CD1c-positive myeloid dendritic cell (primary cell): ENCODE measurements at regions not wholly inside any gene's neighbourhood (a gene's known extent, or its start where the extent isn't known, plus 50 kb on each side); places are given as distances from the start of the nearest gene placed in this dataset.
A peak's percentile ranks its signal among the peaks of the same experiment; 100 is the strongest.

Source experiments
- DNase-seq: peaks from one replicate; pipeline ENCODE4 v3.0.0-alpha.2; 2016; ENCODE audit errors: extremely low spot score

DNA sequence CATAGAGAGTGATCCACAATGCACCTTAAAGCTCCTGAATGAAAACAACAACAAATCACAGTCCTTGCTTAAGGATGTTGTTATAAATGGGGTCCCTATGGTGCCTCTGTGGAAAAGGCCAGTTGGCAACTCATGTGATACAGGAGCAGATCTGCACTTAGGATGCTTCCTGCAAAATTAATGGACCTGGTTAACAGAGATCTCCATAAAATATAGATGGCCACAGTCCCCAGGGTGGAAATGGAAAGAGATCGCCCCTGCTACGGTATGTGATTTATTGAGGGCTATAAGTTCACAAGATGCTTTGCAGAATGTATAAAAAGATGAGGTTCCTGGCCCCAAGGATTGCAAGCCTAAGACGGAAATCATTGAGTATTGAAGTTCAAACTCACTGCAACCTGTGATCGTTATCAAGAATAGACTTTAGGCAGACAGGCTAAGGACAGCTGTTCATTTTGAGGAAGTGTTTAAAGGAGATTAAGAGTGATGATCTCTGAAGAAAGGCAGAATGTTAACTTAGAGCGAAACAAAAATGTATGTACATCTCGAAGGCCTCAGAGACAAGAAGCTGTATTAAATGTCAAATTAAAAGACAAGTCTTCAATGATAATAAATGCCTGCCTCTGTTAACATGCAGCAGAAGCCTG lies 174.1 kb upstream of the PLPP4 start:
- DNase-seq, result no peak

DNA sequence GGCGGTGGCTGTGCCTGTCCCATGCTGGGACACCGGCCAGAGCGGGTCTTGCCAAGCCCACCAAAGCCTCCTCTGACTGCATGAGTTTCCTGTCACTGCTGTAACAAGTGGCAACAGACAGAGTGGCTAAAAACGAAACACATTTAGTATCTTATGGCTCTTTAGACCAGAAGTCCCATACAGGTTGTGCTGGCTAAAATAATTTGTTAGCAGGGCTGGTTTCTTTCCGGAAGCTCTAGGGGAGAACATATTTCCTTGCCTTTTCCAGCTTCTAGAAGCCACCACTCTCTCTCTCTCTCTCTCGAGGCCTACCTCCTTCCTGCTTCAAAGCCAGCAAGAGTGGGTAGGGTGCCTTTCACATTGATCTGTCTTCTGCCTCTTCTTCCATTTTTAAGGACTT lies 171.6 kb upstream of the PLPP4 start:
- no peak for DNase-seq

DNA sequence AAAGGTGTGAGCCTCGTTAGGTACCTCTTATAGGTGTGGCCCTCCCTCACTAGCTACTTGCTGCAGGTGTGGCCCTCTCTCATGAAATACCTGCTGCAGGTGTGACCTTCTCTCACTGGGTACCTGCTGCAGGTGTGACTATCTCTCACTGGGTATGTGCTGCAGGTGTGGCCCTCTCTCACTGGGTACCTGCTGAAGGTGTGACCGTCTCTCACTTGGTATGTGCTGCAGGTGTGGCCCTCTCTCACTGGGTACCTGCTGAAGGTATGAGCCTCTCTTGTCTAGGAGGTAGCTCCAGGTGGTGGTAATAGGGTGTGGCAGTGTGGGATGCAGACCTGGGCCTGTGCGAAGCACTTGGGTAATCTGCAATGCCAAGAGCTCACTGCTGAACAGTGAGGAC lies 170.7 kb upstream of the PLPP4 start:
- DNase-seq, result no peak

DNA sequence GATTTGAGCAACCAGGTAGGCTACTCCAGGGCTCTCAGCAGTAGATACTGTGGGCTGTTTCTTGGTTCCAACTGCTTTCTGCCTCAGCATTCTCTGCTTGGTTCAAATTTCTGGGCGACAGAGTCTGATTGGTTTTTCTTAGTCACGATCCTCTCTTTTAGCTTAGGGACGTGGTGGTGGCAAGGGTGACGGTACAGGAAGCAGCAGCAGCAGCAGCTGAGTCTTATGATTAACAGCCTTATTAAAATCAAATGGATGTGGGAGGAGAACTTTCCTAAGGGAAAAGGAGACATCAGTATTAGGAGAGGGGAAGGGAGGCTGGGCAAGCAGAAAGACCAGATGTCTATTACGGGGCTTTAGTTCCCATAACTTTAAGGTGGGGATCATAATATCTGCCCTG lies 156.5 kb upstream of the PLPP4 start:
- no peak for DNase-seq

DNA sequence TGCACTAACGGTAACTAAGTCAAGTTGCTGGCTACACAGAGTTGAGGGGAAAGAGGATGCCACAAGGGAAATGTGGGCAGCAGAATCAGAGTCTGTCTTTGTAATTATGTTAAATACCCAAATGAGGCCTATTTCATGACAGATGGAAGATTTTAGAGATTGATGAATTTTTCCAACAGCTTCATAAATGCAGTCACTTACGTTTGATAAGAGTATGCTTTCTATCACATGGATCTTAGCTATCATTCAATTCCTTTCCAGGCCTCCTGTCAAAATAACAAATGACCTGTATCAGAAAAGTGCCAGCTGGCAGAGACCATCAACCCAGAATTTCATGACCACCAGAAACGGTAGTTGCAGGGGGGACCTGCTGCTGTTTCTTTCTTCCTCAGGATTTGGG lies 148.4 kb upstream of the PLPP4 start:
- DNase-seq, result no peak

DNA sequence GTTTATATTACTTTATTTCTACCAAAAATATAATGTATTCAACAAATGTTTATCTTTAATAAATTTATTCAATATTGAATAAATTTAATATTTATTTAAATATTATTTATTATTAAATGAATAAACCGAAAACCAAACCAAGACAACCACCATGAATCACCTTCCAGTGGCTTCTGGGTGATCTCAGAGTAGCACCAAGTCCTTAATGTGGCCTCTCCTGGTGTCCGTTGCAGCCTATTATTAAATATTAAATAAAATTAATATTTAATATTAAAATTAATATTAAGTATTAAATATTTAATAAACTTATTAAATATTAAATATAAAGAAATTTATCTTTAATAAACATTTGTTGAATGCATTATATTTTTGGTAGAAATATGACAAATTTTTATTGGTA lies 143.3 kb upstream of the PLPP4 start:
- no peak for DNase-seq

DNA sequence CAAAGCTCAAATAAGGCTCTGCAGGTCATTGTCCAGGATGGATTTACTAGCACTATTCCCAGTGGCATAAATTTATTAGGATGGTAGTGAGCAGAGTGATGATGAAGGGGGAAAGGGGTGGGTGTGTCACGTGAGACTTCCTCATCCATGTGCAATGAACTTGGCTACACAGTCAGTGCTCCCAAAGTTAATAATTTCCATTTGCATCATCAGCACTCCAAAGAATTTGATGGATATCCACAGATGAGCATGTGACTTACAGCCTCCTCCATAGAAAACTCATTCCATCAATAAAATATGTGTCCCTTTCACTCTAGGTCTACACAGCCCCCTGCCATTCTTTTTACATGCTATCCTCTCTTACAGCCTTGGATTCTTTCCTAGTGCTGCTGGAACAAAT lies 142.6 kb upstream of the PLPP4 start:
- no peak for DNase-seq

DNA sequence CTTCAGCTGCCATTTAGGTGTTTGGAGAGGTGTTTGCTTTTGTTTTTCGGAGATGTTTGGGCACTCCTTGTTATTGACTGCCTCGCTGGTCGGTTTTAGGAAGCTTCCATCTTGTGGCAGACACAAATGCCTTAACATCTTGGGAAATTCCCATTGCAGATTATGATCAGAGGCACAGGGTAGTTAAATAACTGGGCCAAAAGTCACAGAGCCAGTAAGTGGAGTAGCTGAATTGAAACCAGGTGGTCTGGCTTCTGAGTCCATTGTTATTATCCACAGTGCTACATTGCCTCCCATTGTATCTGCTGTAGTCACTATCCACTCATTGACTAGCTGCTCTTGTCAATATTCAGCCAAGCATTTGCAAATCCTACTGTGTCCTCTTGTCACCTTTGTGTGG lies 138.2 kb upstream of the PLPP4 start:
- no peak for DNase-seq

DNA sequence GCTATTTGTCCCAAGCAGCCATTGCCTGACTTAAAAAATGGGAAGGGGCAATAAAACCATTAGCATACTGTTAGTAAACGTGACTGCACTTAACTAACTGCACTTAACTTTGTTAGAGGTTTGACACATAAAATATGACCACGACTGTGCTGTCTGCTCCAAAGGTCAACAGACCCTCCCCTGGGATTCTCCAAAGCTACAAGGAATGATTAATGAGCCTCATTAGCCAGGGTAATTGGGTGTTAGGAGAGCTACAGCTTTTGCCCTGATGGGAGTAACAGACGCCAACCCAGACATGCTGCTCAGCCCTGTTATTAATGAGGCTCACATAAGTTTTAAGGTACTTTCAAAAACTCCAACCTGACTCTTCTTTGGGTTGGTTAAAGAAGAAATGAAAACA lies 129.4 kb upstream of the PLPP4 start:
- no peak for DNase-seq

DNA sequence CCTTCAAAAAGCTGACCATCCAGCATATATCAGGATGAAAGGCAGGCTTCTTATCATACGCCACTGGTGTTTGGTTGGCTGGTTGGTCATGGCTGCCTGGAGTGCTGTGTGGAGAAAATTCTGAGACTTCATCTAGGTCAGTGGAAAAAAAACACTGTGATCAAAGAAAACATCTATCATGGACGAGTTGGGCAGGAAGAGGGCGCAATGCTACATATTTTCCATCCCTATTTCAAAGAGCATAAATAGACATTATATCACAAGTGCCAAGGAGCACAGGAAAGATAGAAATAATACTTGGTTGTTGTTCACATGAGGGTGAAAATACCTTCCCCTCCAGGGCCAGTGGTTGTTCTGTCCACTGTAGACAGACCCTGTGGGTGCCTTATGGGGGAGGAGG lies 128.4 kb upstream of the PLPP4 start:
- DNase-seq, result no peak

DNA sequence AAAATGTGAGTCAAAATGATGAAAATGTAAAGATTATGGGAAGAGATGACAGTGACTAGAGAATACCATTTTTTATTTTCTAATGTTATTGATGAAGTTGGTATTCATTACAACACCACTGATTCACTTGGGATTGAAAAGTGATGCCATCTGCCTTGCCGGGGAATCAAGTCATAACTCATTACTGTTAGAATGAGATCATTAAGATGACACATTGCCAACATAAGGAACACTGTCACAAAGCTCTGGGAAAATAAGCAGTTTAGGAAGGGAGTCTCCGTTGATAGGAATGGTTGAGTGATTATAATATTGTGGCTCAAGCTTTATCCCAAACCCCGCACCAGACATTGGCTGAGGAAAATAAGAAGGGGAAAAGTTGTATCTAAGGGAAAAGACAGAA lies 121.5 kb upstream of the PLPP4 start:
- no peak for DNase-seq

DNA sequence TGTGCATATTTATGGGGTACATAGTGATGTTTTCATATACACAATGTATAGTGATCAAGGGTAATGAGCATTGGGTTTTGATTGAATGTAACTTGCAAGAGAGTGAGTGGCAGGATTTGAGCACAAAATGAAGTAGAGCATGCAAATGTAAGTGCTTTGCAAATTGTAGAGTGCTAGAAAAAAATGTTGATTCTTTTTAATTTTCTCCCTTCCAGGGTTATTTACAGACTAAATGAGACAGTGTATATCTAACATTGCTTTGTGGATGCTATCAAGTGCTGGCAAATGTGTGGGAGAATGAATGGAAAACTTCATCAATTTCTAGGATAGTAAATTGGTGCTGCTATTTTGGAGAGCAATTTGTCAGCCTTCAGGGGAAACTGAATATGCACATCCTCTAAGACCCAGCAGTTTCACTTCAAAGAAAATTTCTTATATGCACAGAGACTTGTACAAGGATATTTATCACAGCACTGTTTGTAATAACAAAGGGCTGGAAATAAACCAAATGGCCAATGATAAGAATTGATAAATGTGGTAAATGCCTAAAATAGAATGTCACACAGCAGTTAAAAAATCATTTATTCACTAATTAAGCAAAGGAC lies 120.6 kb upstream of the PLPP4 start:
- DNase-seq, result no peak

DNA sequence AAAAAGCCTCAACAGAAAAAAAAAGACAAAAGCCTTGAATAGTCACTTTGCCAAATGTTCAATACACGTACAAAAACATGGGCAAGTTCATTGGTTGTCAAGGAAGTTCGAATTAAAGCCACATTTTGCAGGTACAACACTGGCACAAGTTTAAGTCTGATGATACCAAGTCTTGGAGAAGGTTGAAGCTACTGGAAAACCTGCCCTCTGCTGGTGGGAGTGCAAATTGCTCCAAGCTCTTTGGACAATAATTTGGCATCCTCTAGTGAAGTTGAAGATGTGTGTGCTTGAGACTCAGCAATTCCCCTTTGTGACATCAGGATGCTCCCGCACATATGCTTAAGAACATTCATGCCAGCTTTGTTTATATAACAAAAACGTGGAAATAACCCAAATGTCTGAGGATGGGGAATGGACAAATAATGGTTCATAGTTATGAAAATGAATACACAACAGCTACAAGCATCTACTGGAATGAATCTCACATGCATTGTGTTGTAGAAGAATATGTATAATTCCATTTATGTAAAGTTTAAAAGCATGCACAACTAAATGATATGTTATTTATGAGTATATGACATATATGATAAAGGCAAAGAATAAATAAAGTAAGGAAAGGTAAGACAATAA lies 120.0 kb upstream of the PLPP4 start:
- peak; percentile 43 for DNase-seq

DNA sequence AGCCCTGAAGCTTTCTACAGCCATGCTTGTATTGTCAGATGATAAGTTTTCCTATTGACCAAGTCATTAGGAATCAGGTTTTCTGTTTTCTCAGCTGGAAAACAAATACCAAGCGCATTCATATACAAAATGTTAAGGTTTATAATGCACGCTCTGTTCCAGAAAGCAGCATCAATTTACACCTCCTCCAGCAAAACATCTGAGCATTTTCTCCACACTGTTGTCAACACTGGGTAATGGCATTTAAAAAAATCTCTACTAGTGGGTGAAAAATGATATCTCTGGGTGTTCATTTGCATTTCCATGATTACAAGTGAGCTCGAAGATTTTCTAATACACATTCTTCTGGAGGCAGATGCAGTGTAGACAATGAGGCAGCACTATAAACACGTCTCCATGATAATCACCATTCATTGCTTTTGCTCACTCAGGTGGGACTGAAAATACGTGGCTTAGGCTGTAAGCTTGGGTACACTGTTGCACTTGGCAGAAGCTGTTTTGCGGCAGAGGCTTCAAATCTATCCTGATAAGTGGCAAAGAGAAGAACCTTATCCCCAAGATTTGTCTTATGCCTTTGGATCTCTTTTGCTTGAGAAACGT lies 114.8 kb upstream of the PLPP4 start:
- DNase-seq, result no peak

DNA sequence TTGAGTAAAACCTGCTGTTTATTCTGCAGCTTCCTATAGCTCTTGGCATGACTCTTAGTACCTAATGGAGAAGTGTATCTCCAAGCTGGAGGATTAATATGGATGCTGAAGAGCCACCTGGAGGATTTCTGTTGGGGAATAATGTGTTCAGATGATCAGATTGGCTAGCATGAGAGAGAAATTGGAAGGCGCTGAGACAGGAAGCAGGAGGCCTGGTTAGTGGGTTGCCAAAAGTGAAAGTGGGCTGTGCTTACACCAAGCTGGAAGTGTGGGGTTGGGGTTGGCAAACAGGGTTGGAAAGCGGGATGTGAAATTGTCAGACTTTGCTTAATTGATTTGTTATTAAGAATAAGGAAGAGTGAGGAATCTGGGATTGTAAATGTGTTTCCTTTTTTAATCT lies 111.8 kb upstream of the PLPP4 start:
- DNase-seq, result no peak

DNA sequence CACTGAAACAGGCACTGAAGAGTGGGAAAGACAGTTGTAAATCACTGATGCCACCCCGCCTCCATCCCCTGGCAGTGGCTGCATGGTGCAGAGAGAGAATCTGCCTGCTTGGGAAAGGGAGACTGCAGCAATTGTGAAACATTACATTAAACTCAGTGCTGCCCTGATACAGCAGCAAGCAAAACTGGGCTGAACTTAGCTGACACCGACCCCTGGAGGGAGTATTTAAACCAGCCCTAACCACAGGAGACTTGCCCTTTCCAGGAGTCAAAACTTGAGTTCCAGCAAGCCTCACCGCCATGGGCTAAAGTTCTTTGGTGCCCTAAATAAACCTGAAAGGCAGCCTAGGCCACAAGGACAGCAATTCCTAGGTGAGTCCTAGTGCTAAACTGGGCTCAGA lies 109.4 kb upstream of the PLPP4 start:
- DNase-seq, result no peak

DNA sequence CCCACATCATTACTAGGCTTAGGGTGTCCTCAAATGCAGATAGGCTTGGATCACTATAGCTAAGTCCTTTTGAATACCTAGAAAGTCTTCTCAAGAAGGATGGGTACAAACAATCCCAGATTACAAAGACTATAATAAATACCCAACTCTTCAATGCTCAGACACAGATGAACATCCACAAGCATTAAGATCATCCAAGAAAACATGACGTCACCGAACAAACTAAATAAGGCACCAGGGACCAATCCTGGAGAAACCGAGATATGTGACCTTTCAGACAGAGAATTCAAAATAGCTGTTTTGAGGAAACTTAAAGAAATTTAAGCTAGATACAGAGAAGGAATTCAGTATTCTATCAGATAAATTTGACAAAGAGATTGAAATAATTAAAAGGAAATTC lies 108.0 kb upstream of the PLPP4 start:
- DNase-seq, result no peak

DNA sequence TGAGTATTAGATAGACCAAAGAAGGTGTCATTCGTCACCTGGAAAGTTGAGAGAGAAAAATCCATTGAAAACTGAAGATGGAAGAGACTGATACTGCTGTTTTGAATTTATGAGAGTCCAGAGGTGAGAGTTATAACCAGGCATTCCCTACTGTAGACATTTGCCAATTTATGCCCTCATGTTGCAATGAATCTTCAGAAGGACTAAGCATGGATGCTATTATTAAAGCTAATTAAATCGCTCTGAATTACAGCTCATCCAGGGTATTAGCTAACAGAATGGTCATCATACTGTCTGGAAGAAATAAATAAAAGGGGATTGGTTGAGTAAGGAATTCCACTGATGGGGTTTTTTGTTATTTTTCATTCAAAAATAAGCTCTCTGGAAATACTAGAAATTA lies 101.6 kb upstream of the PLPP4 start:
- no peak for DNase-seq

DNA sequence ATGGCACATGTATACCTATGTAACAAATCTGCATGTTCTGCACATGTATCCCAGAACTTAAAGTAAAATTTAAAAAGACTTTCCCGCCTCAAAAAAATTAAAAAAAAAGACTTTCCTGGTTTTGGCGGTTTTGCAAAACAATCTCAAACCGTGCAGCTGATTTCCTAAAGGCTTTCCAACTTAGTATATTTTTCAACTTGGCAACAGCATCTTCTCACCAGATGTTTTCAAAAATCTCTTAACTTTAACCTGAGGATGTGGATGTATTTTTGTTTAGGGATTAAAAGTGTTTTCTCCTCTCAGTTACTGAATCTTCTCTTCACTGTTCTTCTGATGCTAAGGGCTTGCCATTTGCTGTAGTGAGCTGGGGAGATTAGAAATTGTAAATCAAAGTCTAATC lies 96.5 kb upstream of the PLPP4 start:
- DNase-seq, result no peak

DNA sequence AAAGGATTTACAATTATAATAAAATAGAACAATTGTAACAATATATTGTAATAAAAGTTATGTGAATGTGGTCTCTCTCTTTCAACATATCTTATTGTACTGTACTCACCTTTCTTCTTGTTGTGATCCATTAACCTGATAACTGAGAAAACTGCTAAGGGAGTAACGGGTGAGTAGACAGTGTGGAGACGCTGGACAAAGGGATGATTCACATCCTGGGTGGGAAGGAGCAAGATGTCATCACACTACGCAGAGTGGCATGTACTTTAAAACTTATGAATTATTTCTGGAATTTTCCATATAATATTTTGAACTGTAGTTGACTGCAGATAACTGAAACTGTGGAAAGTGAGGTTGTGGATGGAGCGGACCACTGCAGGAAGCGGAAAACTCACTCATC lies 91.2 kb upstream of the PLPP4 start:
- no peak for DNase-seq

DNA sequence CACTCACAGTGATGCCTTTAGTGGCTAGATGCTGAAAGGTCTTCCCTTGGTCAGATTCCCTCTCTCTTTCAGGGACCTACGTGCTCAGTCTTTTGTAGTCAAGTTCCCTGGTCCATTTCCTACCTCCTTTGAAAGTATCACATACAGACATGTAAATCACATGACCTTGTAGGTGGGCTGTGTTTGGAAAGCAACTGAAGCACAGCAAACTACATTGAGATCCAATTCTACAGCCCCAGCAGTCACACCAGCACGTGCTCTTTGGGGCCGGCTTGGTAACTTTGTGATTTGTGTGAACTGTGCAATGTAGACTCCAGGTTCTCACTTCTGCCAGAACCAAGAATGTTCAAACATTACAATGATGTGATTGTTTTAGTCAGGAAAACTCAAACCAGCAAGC lies 89.7 kb upstream of the PLPP4 start:
- DNase-seq, result no peak

DNA sequence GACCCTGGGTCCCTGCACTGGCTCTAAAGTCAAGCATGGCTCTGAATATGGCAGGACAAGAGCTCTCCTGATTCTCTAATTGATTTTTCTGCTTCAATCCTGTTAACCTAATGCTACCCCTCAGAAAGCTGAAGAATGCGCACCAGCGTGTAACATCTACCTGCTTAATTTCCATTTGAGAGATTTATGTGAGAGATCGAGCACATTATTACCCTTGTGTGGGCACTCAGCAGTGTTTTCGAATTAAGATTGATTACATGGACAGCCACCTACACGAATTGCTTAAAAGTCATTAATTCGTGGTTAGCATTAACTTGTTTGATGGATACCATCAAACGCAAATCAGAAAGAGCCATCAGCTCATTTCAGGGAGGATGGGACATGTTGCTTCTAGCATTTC lies 88.7 kb upstream of the PLPP4 start:
- DNase-seq, result no peak

DNA sequence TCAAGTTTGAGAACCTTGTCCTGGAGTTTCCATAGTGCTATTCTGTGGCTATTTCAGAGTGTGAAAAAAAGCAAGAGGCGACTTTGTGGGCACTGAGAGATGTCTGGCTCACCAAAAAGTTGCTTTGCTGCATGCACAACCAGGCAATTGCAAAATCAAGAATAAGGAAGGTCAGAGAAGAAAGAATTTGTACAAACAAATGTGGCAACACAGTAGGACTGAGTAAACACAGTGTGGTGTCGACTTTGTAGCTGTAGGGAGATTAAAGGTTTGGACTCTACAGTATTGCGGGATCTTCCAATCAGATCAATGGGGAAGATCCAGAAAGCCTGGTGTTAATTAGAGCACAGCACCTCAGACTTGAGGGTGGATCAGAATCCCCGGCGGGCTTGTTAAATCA lies 88.1 kb upstream of the PLPP4 start:
- no peak for DNase-seq
